Esophagus (tissue), 2 donors: ENCODE measurements at regions not wholly inside any gene's neighbourhood (a gene's known extent, or its start where the extent isn't known, plus 50 kb on each side); places are given as distances from the start of the nearest gene placed in this dataset.

Experiments
- H3K27ac ChIP-seq, 2 donors: one replicate each; pipeline ENCODE4 v1.5.1; 2013; ENCODE audit warnings: low read depth in 2 of 2, mild to moderate bottlenecking in 2 of 2, inconsistent platforms in 1 of 2, low read length in 1 of 2, moderate library complexity in 1 of 2
- H3K27me3 ChIP-seq, 2 donors: one replicate each; pipeline ENCODE4 v1.6.1; 2013; ENCODE audit warnings: low read length in 2 of 2, control low read depth in 1 of 2, mild to moderate bottlenecking in 1 of 2; ENCODE audit not compliant: insufficient read depth in 2 of 2, control insufficient read depth in 1 of 2
- H3K36me3 ChIP-seq, 2 donors: one replicate each; pipeline ENCODE4 v1.6.1; 2013; ENCODE audit warnings: low read length in 1 of 2; ENCODE audit not compliant: control insufficient read depth in 2 of 2, insufficient read depth in 2 of 2
- H3K4me1 ChIP-seq, 2 donors: one replicate each; pipeline ENCODE4 v1.6.1; 2013; ENCODE audit warnings: low read length in 1 of 2; ENCODE audit not compliant: control insufficient read depth in 2 of 2, insufficient read depth in 2 of 2
- H3K4me3 ChIP-seq, 2 donors: one replicate each; pipeline ENCODE4 v1.5.1; 2013; ENCODE audit warnings: low read length in 2 of 2, mild to moderate bottlenecking in 2 of 2, low read depth in 1 of 2, moderate library complexity in 1 of 2
- H3K9me3 ChIP-seq, 2 donors: one replicate each; pipeline ENCODE4 v1.6.1; 2013; ENCODE audit warnings: mild to moderate bottlenecking in 2 of 2, low read depth in 1 of 2, low read length in 1 of 2, moderate library complexity in 1 of 2; ENCODE audit not compliant: control insufficient read depth in 2 of 2, insufficient read depth in 1 of 2
- WGBS, 2 donors: extraction: QIAGEN DNeasy Blood & Tissue Kit; methylation state at CpG; one replicate each; pipeline ENCODE4 v1.1.7; 2013; 5-methylcytosine and 5-hydroxymethylcytosine counted together
- donor health status: healthy with polysubstance abuse.
- donor health status: Bipolar disorder and iron deficiency.

DNA sequence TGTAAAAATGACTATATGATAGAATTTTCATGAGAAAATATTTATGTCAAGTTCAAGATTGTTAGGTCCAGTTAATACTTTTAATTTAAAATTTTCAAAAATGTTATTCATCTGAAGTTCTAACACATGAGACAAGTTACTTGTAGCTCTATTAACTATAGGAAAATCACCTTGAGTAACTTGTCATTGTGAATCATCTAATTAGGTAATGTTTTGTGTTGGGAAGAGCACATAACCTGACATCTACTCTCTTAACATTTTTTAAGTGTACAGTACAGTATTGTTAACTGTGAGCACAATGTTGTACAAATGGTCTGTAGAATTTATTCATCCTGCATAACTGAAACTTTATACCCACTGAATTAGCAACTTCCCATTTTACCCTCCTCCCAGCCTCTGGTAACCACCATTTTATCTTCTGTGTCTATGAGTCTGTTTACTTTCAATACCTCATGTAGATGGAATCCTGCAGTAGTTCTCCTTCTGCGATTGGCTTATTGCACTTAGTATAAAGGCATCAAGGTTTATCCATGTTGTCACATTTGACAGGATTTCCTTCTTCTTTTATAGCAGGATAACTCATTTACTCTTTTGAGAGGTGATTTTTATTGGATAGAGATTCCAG is 54.6 kb downstream of the ARL4A start:
- H3K36me3 ChIP-seq, result no peaks in the 10 kb centered on the region

GRCh38 chr7:12746211-12746610 is 58.8 kb downstream of the ARL4A start:
- Histone ChIP-seq H3K27ac (no peak overlapping the region), H3K36me3 (no peaks in the 10 kb centered on the region)

More for the DNA sequence above, 54.6 kb downstream of the ARL4A start:
- H3K4me3 ChIP-seq, result no peak overlapping the region
- H3K27ac ChIP-seq, result no peak overlapping the region
- 29 to 42% methylated on average over 1 of the region's 1 CpG for WGBS, 2 donors
- no peaks in the 10 kb centered on the region for H3K4me1 ChIP-seq
- H3K27me3 ChIP-seq, result no peaks in the 10 kb centered on the region
- H3K9me3 ChIP-seq, result no peaks in the 10 kb centered on the region

GRCh38 chr7:12747687-12748306 is 60.4 kb downstream of the ARL4A start:
- Histone ChIP-seq H3K9me3 (no peaks in the 10 kb centered on the region), H3K4me1 (no peaks in the 10 kb centered on the region), H3K27me3 (no peaks in the 10 kb centered on the region), H3K36me3 (no peaks in the 10 kb centered on the region), H3K27ac (no peak overlapping the region), H3K4me3 (no peak overlapping the region)
- 93 to 94% methylated on average over 10 of the region's 10 CpGs for WGBS, 2 donors

More at GRCh38 chr7:12746211-12746610, 58.8 kb downstream of the ARL4A start:
- 12 to 35% methylated on average over 1 of the region's 1 CpG for WGBS, 2 donors
- Histone ChIP-seq H3K9me3 (no peaks in the 10 kb centered on the region), H3K27me3 (no peaks in the 10 kb centered on the region), H3K4me3 (no peak overlapping the region), H3K4me1 (no peaks in the 10 kb centered on the region)

- WGBS, 2 donors, result 88 to 89% methylated on average over 3 of the region's 3 CpGs
- Histone ChIP-seq H3K27me3 (no peaks in the 10 kb centered on the region), H3K36me3 (no peaks in the 10 kb centered on the region), H3K9me3 (no peaks in the 10 kb centered on the region), H3K4me1 (no peaks in the 10 kb centered on the region), H3K4me3 (no peak overlapping the region), H3K27ac (no peak overlapping the region)
Observed at GRCh38 chr7:12749069-12749468, 61.6 kb downstream of the ARL4A start.

DNA sequence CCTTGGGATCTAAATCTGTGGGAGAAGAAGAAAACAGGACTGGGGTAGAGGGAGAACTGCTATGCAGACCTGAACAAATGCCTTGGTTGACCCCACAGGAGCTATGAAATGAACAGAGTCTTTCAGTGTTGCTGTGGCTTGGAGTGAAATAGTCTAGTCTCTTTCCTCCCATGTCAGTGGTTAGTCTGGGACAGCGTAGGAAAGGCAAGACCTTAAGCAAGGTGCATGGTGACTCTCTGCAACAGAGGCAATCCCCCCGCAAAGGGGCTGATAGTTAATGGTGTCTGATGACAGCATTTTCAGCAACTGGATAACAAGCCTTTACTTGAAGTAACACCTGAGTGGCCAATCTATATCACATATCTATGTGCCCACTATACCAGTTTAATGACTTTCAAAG is 62.3 kb downstream of the ARL4A start:
- 95 to 96% methylated on average over 2 of the region's 2 CpGs for WGBS, 2 donors
- Histone ChIP-seq H3K36me3 (no peaks in the 10 kb centered on the region), H3K4me1 (no peaks in the 10 kb centered on the region), H3K4me3 (no peak overlapping the region), H3K27me3 (no peaks in the 10 kb centered on the region), H3K9me3 (no peaks in the 10 kb centered on the region), H3K27ac (no peak overlapping the region)

DNA sequence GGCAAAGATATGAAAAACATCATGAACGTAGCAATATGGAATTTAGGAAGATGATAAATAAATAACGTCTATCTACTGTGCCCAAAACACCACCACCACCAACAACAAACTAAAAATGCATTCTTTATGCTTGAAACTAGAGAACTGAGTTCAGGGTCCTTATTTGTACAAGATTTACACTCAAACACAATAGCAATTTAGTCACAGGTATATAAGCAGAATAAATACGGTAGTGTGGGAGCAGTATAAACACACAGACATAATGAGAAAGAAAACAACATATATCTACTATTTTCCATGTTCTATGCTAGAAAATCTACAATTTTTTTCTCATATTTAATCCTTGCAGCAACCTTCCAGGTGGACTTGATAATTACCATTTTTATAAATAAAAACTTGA is 64.3 kb downstream of the ARL4A start:
- 87 to 91% methylated on average over 3 of the region's 3 CpGs for WGBS, 2 donors
- no peaks in the 10 kb centered on the region for H3K9me3 ChIP-seq
- H3K27me3 ChIP-seq, result no peaks in the 10 kb centered on the region
- H3K4me1 ChIP-seq, result no peaks in the 10 kb centered on the region
- H3K27ac ChIP-seq, result no peak overlapping the region
- H3K36me3 ChIP-seq, result no peaks in the 10 kb centered on the region
- no peak overlapping the region for H3K4me3 ChIP-seq

DNA sequence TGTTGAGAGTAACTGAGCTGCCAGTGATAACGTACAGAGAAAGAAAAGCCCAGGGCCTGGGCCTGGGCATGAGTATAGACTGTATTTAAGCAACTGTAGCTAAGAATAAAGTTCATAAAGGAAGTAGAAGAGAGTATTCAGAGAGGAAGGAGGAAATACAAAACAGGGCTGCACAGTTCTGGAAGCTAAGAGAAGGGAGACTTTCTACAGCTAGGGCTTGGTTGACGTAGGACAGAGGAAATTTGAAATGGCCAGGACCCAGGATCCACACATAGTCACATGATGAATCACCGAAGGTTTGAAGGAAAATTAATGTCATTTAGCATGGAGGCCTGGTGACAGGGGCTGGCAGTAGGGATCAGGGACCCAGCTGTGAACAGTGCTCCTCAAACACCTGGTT is 66.7 kb downstream of the ARL4A start:
- no peaks in the 10 kb centered on the region for H3K27me3 ChIP-seq
- 76 to 83% methylated on average over 3 of the region's 3 CpGs for WGBS, 2 donors
- H3K4me1 ChIP-seq, result no peaks in the 10 kb centered on the region
- no peaks in the 10 kb centered on the region for H3K9me3 ChIP-seq
- no peak overlapping the region for H3K27ac ChIP-seq
- H3K36me3 ChIP-seq, result no peaks in the 10 kb centered on the region
- H3K4me3 ChIP-seq, result no peak overlapping the region

GRCh38 chr7:12756821-12757220 is 69.4 kb downstream of the ARL4A start:
- H3K27ac ChIP-seq, result no peak overlapping the region
- no peak overlapping the region for H3K4me3 ChIP-seq
- WGBS, 2 donors, result 68 to 70% methylated on average over 4 of the region's 4 CpGs
- H3K9me3 ChIP-seq, result no peaks in the 10 kb centered on the region
- no peaks in the 10 kb centered on the region for H3K4me1 ChIP-seq
- no peaks in the 10 kb centered on the region for H3K36me3 ChIP-seq
- H3K27me3 ChIP-seq, result no peaks in the 10 kb centered on the region

GRCh38 chr7:12757443-12757842 is 70.0 kb downstream of the ARL4A start:
- no peaks in the 10 kb centered on the region for H3K36me3 ChIP-seq
- H3K27ac ChIP-seq, result no peak overlapping the region
- H3K4me1 ChIP-seq, result no peaks in the 10 kb centered on the region
- H3K9me3 ChIP-seq, result no peaks in the 10 kb centered on the region
- H3K4me3 ChIP-seq, result no peak overlapping the region
- 30 to 40% methylated on average over 3 of the region's 3 CpGs for WGBS, 2 donors
- H3K27me3 ChIP-seq, result no peaks in the 10 kb centered on the region

- Histone ChIP-seq H3K4me3 (no peak overlapping the region), H3K27me3 (no peaks in the 10 kb centered on the region), H3K9me3 (no peaks in the 10 kb centered on the region), H3K36me3 (no peaks in the 10 kb centered on the region), H3K27ac (no peak overlapping the region), H3K4me1 (no peaks in the 10 kb centered on the region)
- 20 to 33% methylated on average over 1 of the region's 1 CpG for WGBS, 2 donors
Observed at GRCh38 chr7:12759151-12759550, 71.7 kb downstream of the ARL4A start.
